Keratinocyte (primary cell): ENCODE measurements at regions not wholly inside any gene's neighbourhood (a gene's known extent, or its start where the extent isn't known, plus 50 kb on each side); places are given as distances from the start of the nearest gene placed in this dataset.

ENCODE experiments used
- DNase-seq: peaks from one replicate; pipeline ENCODE4 v3.0.0-alpha.2; 2011; ENCODE audit warnings: low read depth, missing footprints, low spot score
- FAIRE-seq: peaks from 2 replicates; lab custom pipeline; 2011; peaks lifted over from hg19 to GRCh38; lab: Jason Lieb, UNC
- H2AFZ ChIP-seq: 2 replicates; pipeline ENCODE4 v1.6.0; 2012; ENCODE audit warnings: low read length, control low read depth, inconsistent platforms; ENCODE audit not compliant: control insufficient read depth
- H3K27ac ChIP-seq: 2 replicates; pipeline ENCODE4 v1.5.1; 2011; ENCODE audit warnings: low read length; ENCODE audit not compliant: control insufficient read depth, insufficient read depth
- H3K27me3 ChIP-seq: 3 replicates; pipeline ENCODE4 v1.6.0; 2011; ENCODE audit warnings: low read length; ENCODE audit not compliant: control insufficient read depth, insufficient read depth; ENCODE audit errors: extremely low read depth
- H3K36me3 ChIP-seq, 2 experiments: 2 replicates in 1 of 2; 3 replicates in 1 of 2; pipeline ENCODE4 v1.5.1; 2011; ENCODE audit warnings: low read length in 2 of 2, mild to moderate bottlenecking in 1 of 2; ENCODE audit not compliant: control insufficient read depth in 2 of 2, insufficient read depth in 2 of 2; ENCODE audit errors: extremely low read depth in 1 of 2
- H3K4me1 ChIP-seq: 3 replicates; pipeline ENCODE4 v1.5.1; 2011; ENCODE audit warnings: low read length; ENCODE audit not compliant: control insufficient read depth, insufficient read depth; ENCODE audit errors: extremely low read depth
- H3K4me2 ChIP-seq: 3 replicates; pipeline ENCODE4 v1.6.0; 2011; ENCODE audit warnings: low read depth, low read length; ENCODE audit not compliant: control insufficient read depth, insufficient read depth; ENCODE audit errors: extremely low read depth
- H3K4me3 ChIP-seq, 3 experiments: fragments of 200-600 bp in 1 of 3; sonication (generic) in 1 of 3; 2 replicates in 2 of 3; 3 replicates in 1 of 3; pipeline ENCODE4 v1.5.1; 2011 to 2016; ENCODE audit warnings: low read length in 3 of 3, mild to moderate bottlenecking in 3 of 3, control low read depth in 2 of 3, inconsistent platforms in 1 of 3, low read depth in 1 of 3, mixed read lengths in 1 of 3, mixed run types in 1 of 3, moderate library complexity in 1 of 3; ENCODE audit not compliant: control insufficient read depth in 2 of 3, insufficient read depth in 2 of 3; ENCODE audit errors: extremely low read depth in 1 of 3
- H3K79me2 ChIP-seq: 2 replicates; pipeline ENCODE4 v1.6.0; 2012; ENCODE audit warnings: low read length; ENCODE audit not compliant: control insufficient read depth, insufficient read depth
- H3K9ac ChIP-seq: 3 replicates; pipeline ENCODE4 v1.6.0; 2011; ENCODE audit warnings: low read length; ENCODE audit not compliant: control insufficient read depth, insufficient read depth; ENCODE audit errors: extremely low read depth
- H3K9me1 ChIP-seq: 3 replicates; pipeline ENCODE4 v1.6.0; 2011; ENCODE audit warnings: low read length; ENCODE audit not compliant: control insufficient read depth, insufficient read depth; ENCODE audit errors: extremely low read depth
- H3K9me3 ChIP-seq: 2 replicates; pipeline ENCODE4 v1.5.1; 2012; ENCODE audit warnings: low read depth, low read length; ENCODE audit not compliant: control insufficient read depth
- H4K20me1 ChIP-seq: 3 replicates; pipeline ENCODE4 v1.6.0; 2011; ENCODE audit warnings: low read length; ENCODE audit not compliant: control insufficient read depth, insufficient read depth; ENCODE audit errors: extremely low read depth
- EZH2 ChIP-seq: IDR thresholded peaks from one replicate; pipeline ENCODE4 v1.6.1; 2012; ENCODE audit warnings: inconsistent platforms, mild to moderate bottlenecking, low read length, moderate library complexity
- dilution Hi-C: fragments of 300-500 bp; cut with MboI; formaldehyde crosslinking; loops from one replicate; pipeline ENCODE4 v1.7.0; 2020; ENCODE audit warnings: low sequenced_read_pairs; ENCODE audit not compliant: extremely low pct_ligation_motif_present
- TF ChIP-seq, protein P1 (sequence below), 3 experiments: IDR thresholded peaks in 1 of 3; conservative IDR thresholded peaks in 1 of 3; optimal IDR thresholded peaks in 1 of 3; 2 replicates in 2 of 3; 3 replicates in 1 of 3; pipeline versions ENCODE3 to v1.5.1; 2011; ENCODE audit warnings: low read length in 3 of 3, mild to moderate bottlenecking in 3 of 3, moderate library complexity in 2 of 3, control low read depth in 1 of 3, inconsistent platforms in 1 of 3; ENCODE audit not compliant: insufficient read depth in 2 of 3; ENCODE audit errors: extremely low read depth in 1 of 3

DNA sequence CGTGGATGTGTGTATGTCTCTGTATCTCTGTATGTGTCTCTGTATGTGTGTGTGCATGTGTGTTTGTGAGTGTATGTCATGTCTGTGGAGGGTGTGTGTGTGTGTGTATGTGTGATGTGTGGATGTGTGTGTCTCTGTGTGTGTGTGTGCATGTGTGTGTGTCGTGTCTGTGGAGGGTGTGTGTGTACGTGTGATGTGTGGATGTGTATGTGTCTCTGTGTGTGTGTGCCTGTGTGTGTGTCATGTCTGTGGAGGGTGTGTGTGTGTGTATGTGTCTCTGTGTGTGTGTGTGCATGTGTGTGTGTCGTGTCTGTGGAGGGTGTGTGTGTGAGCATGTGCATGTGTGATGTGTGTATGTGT lies 51.6 kb upstream of the ADRA2C start:
- no peaks in the 10 kb centered on the region for H3K4me1 ChIP-seq
- H3K4me3 ChIP-seq, result no peak overlapping the region
- FAIRE-seq (no peak), DNase-seq (no peak)
- no peaks in the 10 kb centered on the region for H3K79me2 ChIP-seq
- H3K4me2 ChIP-seq, result no peak overlapping the region
- peaks cover 1% of the 10 kb centered on the region for H3K9me3 ChIP-seq
- H3K27ac ChIP-seq, result no peak overlapping the region
- no peaks in the 10 kb centered on the region for H4K20me1 ChIP-seq
- H3K9me1 ChIP-seq, result no peaks in the 10 kb centered on the region
- TF ChIP-seq, protein P1, sequence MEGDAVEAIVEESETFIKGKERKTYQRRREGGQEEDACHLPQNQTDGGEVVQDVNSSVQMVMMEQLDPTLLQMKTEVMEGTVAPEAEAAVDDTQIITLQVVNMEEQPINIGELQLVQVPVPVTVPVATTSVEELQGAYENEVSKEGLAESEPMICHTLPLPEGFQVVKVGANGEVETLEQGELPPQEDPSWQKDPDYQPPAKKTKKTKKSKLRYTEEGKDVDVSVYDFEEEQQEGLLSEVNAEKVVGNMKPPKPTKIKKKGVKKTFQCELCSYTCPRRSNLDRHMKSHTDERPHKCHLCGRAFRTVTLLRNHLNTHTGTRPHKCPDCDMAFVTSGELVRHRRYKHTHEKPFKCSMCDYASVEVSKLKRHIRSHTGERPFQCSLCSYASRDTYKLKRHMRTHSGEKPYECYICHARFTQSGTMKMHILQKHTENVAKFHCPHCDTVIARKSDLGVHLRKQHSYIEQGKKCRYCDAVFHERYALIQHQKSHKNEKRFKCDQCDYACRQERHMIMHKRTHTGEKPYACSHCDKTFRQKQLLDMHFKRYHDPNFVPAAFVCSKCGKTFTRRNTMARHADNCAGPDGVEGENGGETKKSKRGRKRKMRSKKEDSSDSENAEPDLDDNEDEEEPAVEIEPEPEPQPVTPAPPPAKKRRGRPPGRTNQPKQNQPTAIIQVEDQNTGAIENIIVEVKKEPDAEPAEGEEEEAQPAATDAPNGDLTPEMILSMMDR (optimal IDR thresholded peaks at IDR 0.05 in 1 of 3, IDR thresholded peaks at IDR 0.05 in 1 of 3, conservative IDR thresholded peaks at IDR 0.05 in 1 of 3; ENCODE audit: extremely low read depth in 1 of 3, insufficient read depth in 2 of 3, low read length in 3 of 3), result no peak
- dilution Hi-C loops, result no loop called here
- H3K36me3 ChIP-seq, result no peaks in the 10 kb centered on the region
- peaks cover 7% of the 10 kb centered on the region for H3K27me3 ChIP-seq
- H3K9ac ChIP-seq, result no peak overlapping the region
- no peak overlapping the region for H2AFZ ChIP-seq

DNA sequence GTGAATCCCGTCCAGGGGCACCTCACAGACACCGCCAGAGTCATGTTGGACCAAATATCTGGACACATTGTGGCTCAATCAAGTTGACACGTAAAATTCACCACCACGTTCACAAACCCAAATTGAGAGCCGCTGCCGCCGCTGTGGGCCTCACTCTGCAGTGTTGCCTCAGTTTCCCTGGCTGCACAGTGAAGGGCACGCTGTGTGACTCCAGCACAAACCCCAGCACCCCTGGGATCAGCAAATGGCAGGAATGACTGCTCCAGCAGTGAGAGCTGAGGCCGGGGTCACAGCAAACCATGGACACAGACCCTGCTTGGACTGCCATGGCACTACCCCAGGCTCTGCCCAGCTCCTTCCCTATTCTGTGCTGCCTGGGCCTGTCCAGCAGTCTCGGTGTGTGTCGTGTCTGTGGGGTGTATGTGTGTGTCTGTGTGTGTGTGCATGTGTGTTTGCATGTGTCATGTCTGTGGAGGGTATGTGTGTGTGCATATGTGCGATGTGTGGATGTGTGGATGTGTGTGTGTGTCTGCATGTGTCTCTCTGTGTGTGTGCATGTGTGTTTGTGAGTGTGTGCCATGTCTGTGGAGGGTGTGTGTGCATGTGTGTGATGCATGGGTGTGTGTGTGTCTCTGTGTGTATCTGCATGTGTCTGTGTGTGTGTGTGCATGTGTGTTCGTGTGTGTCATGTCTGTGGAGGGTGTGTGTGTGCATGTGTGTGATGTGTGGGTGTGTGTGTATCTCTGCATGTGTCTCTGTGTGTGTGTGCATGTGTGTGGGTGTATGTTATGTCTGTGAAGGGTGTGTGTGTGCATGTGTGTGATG lies 52.2 kb upstream of the ADRA2C start:
- H3K4me3 ChIP-seq, result no peak overlapping the region
- peaks cover 1% of the 10 kb centered on the region for H3K9me3 ChIP-seq
- DNase-seq (no peak), FAIRE-seq (no peak)
- H3K4me2 ChIP-seq, result no peak overlapping the region
- H3K79me2 ChIP-seq, result no peaks in the 10 kb centered on the region
- H2AFZ ChIP-seq, result no peak overlapping the region
- no peaks in the 10 kb centered on the region for H3K9me1 ChIP-seq
- no peak overlapping the region for H3K9ac ChIP-seq
- dilution Hi-C loops, result no loop called here
- no peak for TF ChIP-seq EZH2
- TF ChIP-seq, protein P1 (optimal IDR thresholded peaks at IDR 0.05 in 1 of 3, IDR thresholded peaks at IDR 0.05 in 1 of 3, conservative IDR thresholded peaks at IDR 0.05 in 1 of 3; ENCODE audit: extremely low read depth in 1 of 3, insufficient read depth in 2 of 3, low read length in 3 of 3), result no peak
- H3K36me3 ChIP-seq, result no peaks in the 10 kb centered on the region
- H3K4me1 ChIP-seq, result no peaks in the 10 kb centered on the region
- no peak overlapping the region for H3K27ac ChIP-seq
- peaks cover 7% of the 10 kb centered on the region for H3K27me3 ChIP-seq
- H4K20me1 ChIP-seq, result no peaks in the 10 kb centered on the region
